ENCODE measurements at regions not wholly inside any gene's neighbourhood (a gene's known extent, or its start where the extent isn't known, plus 50 kb on each side); places are given as distances from the start of the nearest gene placed in this dataset.

- H3K27ac ChIP-seq (ENCODE audit: low read length): peak overlapping the region; percentile 29; the same call in 1 of the 2 replicates
- in situ Hi-C loops (cut with HindIII; ENCODE audit: low pct_unique_long_range_greater_than_20kb, low sequenced_read_pairs) (no loop called here), intact Hi-C loops (cut with micrococcal nuclease; ENCODE audit: unreplicated experiment) (no loop called here)
- ChIA-PET POLR2A (interaction anchor here (0.6 kb wide), 1 partner anchor 34 kb away, joined by 5 read pairs; no protein-coding TSS in a partner anchor), CTCF (no interaction called here)
- H3K4me1 ChIP-seq (ENCODE audit: control insufficient read depth, insufficient read depth, low read length): peaks cover 14% of the 10 kb centered on the region; the same call in 1 of the 2 replicates
- no peak for DNase-seq (ENCODE audit: low read depth, low spot score)
- no peak overlapping the region for H3K4me3 ChIP-seq (ENCODE audit: low read depth in 2 of 2, low read length in 2 of 2)
- no peaks in the 10 kb centered on the region for H3K36me3 ChIP-seq (ENCODE audit: control insufficient read depth, insufficient read depth, low read length)
- no TSS peak for BruUV-seq (replicated peaks)
- no peak for ATAC-seq
- no peaks in the 10 kb centered on the region for H3K27me3 ChIP-seq (ENCODE audit: control insufficient read depth, insufficient read depth, low read length)
- H3K9me3 ChIP-seq (ENCODE audit: control insufficient read depth, insufficient read depth, low read depth, low read length): no peaks in the 10 kb centered on the region
- no peak for TF ChIP-seq TCF7L2 (IDR thresholded peaks at IDR 0.05; ENCODE audit: low read depth, low read length)
- no peak for TF ChIP-seq CTCF (IDR thresholded peaks at IDR 0.05)
- no peak for TF ChIP-seq SIN3A (IDR thresholded peaks at IDR 0.05; ENCODE audit: borderline replicate concordance, insufficient read depth, low read depth, low read length)
- no peak for TF ChIP-seq POLR2AphosphoS5 (IDR thresholded peaks at IDR 0.05; ENCODE audit: low read depth, low read length)
- TF ChIP-seq REST (IDR thresholded peaks at IDR 0.05; ENCODE audit: insufficient read depth in 1 of 2, low read depth in 2 of 2, low read length in 1 of 2): no peak
Measured at GRCh38 chr11:27193434-27194225, 153.0 kb downstream of the BBOX1 start.

- POLR2A ChIA-PET: no interaction called here
- BruUV-seq (replicated peaks): no TSS peak
- no peaks in the 10 kb centered on the region for H3K36me3 ChIP-seq (ENCODE audit: control insufficient read depth, insufficient read depth, low read length)
Measured at GRCh38 chr11:27192184-27192583, 151.6 kb downstream of the BBOX1 start.

More at GRCh38 chr11:27192184-27192583, 151.6 kb downstream of the BBOX1 start:
- Histone ChIP-seq H3K4me3 (ENCODE audit: low read depth in 2 of 2, low read length in 2 of 2) (no peak overlapping the region), H3K27me3 (ENCODE audit: control insufficient read depth, insufficient read depth, low read length) (no peaks in the 10 kb centered on the region), H3K9me3 (ENCODE audit: control insufficient read depth, insufficient read depth, low read depth, low read length) (no peaks in the 10 kb centered on the region), H3K4me1 (ENCODE audit: control insufficient read depth, insufficient read depth, low read length) (peaks cover 14% of the 10 kb centered on the region; the same call in 1 of the 2 replicates), H3K27ac (ENCODE audit: low read length) (peak overlapping the region; percentile 49; the same call in 1 of the 2 replicates)
- intact Hi-C loops (cut with micrococcal nuclease; ENCODE audit: unreplicated experiment): no loop called here
- DNase-seq (ENCODE audit: low read depth, low spot score) (no peak), ATAC-seq (no peak)
- in situ Hi-C loops (cut with HindIII; ENCODE audit: low pct_unique_long_range_greater_than_20kb, low sequenced_read_pairs): no loop called here
- TF ChIP-seq SIN3A (IDR thresholded peaks at IDR 0.05; ENCODE audit: borderline replicate concordance, insufficient read depth, low read depth, low read length): no peak
- TF ChIP-seq POLR2AphosphoS5 (IDR thresholded peaks at IDR 0.05; ENCODE audit: low read depth, low read length): no peak
- TF ChIP-seq CTCF (IDR thresholded peaks at IDR 0.05): no peak
- no peak for TF ChIP-seq TCF7L2 (IDR thresholded peaks at IDR 0.05; ENCODE audit: low read depth, low read length)
- no peak for TF ChIP-seq REST (IDR thresholded peaks at IDR 0.05; ENCODE audit: insufficient read depth in 1 of 2, low read depth in 2 of 2, low read length in 1 of 2)
- CTCF ChIA-PET: no interaction called here
